Liver (tissue), 8 donors: ENCODE measurements at regions not wholly inside any gene's neighbourhood (a gene's known extent, or its start where the extent isn't known, plus 50 kb on each side); places are given as distances from the start of the nearest gene placed in this dataset.

Experiments used
- DNase-seq: peaks from one replicate; pipeline ENCODE4 v3.0.0-alpha.2; 2017; ENCODE audit warnings: low spot score
- H3K27ac ChIP-seq, 2 donors: one replicate each; pipeline ENCODE4 v1.7.0; 2013; ENCODE audit warnings: inconsistent platforms in 2 of 2, low read length in 2 of 2, control low read depth in 1 of 2, low read depth in 1 of 2, mild to moderate bottlenecking in 1 of 2
- H3K27me3 ChIP-seq, 4 donors: one replicate each; pipeline versions ENCODE4 v1.6.1 to v1.7.0; 2013; ENCODE audit warnings: low read length in 3 of 4, inconsistent platforms in 1 of 4, mild to moderate bottlenecking in 1 of 4, moderate library complexity in 1 of 4; ENCODE audit not compliant: control insufficient read depth in 4 of 4, insufficient read depth in 4 of 4
- H3K36me3 ChIP-seq, 4 donors: one replicate each; pipeline versions ENCODE4 v1.6.1 to v1.7.0; 2013; ENCODE audit warnings: low read length in 3 of 4, mild to moderate bottlenecking in 3 of 4, low read depth in 1 of 4, moderate library complexity in 1 of 4; ENCODE audit not compliant: control insufficient read depth in 4 of 4, insufficient read depth in 3 of 4
- H3K4me1 ChIP-seq, 4 donors: one replicate each; pipeline versions ENCODE4 v1.6.1 to v1.7.0; 2013; ENCODE audit warnings: low read length in 3 of 4, mild to moderate bottlenecking in 3 of 4, moderate library complexity in 1 of 4; ENCODE audit not compliant: control insufficient read depth in 4 of 4, insufficient read depth in 4 of 4
- H3K4me3 ChIP-seq, 3 donors: one replicate each; pipeline versions ENCODE4 v1.6.1 to v1.7.0; 2013; ENCODE audit warnings: low read length in 3 of 3, control low read depth in 1 of 3, low read depth in 1 of 3, mild to moderate bottlenecking in 1 of 3
- H3K9ac ChIP-seq, 2 donors: one replicate each; pipeline ENCODE4 v1.7.0; 2013; ENCODE audit warnings: low read length in 2 of 2, mild to moderate bottlenecking in 2 of 2, moderate library complexity in 2 of 2, control low read depth in 1 of 2, low read depth in 1 of 2
- H3K9me3 ChIP-seq, 4 donors: one replicate each; pipeline versions ENCODE4 v1.6.1 to v1.7.0; 2013; ENCODE audit warnings: low read length in 3 of 4; ENCODE audit not compliant: control insufficient read depth in 4 of 4
- EGR1 ChIP-seq, 2 donors: IDR thresholded peaks; 2 replicates each; pipeline ENCODE4 v1.6.1; 2016 to 2018; ENCODE audit warnings: antibody characterized with exemption in 2 of 2, low read depth in 2 of 2
- FOXA1 ChIP-seq: IDR thresholded peaks from 2 replicates; pipeline ENCODE4 v1.6.1; 2016; ENCODE audit warnings: antibody characterized with exemption
- FOXA2 ChIP-seq: IDR thresholded peaks from 2 replicates; pipeline ENCODE4 v1.6.1; 2016; ENCODE audit warnings: antibody characterized with exemption
- GABPA ChIP-seq, 2 donors: IDR thresholded peaks in 1 of 2; conservative IDR thresholded peaks in 1 of 2; 2 replicates each; pipeline ENCODE4 v1.6.1; 2016; ENCODE audit warnings: antibody characterized with exemption in 2 of 2, mild to moderate bottlenecking in 1 of 2, moderate library complexity in 1 of 2
- HNF4A ChIP-seq, 2 donors: conservative IDR thresholded peaks; 2 replicates each; pipeline ENCODE4 v1.6.1; 2016; ENCODE audit warnings: antibody characterized with exemption in 2 of 2, mild to moderate bottlenecking in 2 of 2
- JUND ChIP-seq, 2 donors: IDR thresholded peaks; 2 replicates each; pipeline ENCODE4 v1.6.1; 2016; ENCODE audit warnings: antibody characterized with exemption in 2 of 2
- NR2F2 ChIP-seq: IDR thresholded peaks from 2 replicates; pipeline ENCODE4 v1.6.1; 2016; ENCODE audit warnings: antibody characterized with exemption
- RAD21 ChIP-seq, 2 donors: IDR thresholded peaks; 2 replicates each; pipeline ENCODE4 v1.6.1; 2016; ENCODE audit warnings: antibody characterized with exemption in 2 of 2, mild to moderate bottlenecking in 2 of 2
- SP1 ChIP-seq: IDR thresholded peaks from 2 replicates; pipeline ENCODE4 v1.6.1; 2018; ENCODE audit warnings: antibody characterized with exemption, mild to moderate bottlenecking
- TAF1 ChIP-seq: conservative IDR thresholded peaks from 2 replicates; pipeline ENCODE4 v1.6.1; 2016; ENCODE audit warnings: antibody characterized with exemption, mild to moderate bottlenecking
- YY1 ChIP-seq: IDR thresholded peaks from 2 replicates; pipeline ENCODE4 v1.6.1; 2016; ENCODE audit warnings: antibody characterized with exemption, mild to moderate bottlenecking
- whole genome bisulfite sequencing: extraction: QIAGEN DNeasy Blood & Tissue Kit; methylation state at CpG from one replicate; pipeline ENCODE4 v1.1.7; 2013; 5-methylcytosine and 5-hydroxymethylcytosine counted together
- TF ChIP-seq, protein P1 (sequence below): IDR thresholded peaks from 2 replicates; pipeline ENCODE4 v1.6.1; 2016; ENCODE audit warnings: antibody characterized with exemption, mild to moderate bottlenecking
- TF ChIP-seq, protein P2 (sequence below): IDR thresholded peaks from 2 replicates; pipeline ENCODE4 v1.6.1; 2016; ENCODE audit warnings: antibody characterized with exemption
- TF ChIP-seq, protein P3 (sequence below): fragments of 150-350 bp; IDR thresholded peaks from 2 replicates; pipeline ENCODE4 v1.5.1; 2017; ENCODE audit warnings: improper control_type of control experiment, low read depth, low read length; ENCODE audit not compliant: missing input control
- TF ChIP-seq, protein P4 (sequence below): IDR thresholded peaks from 2 replicates; pipeline ENCODE4 v1.6.1; 2016; ENCODE audit warnings: antibody characterized with exemption
- donor health status: healthy.
- donor health status: healthy.
- donor health status: healthy.
- donor health status: healthy.
- donor health status: healthy.

DNA sequence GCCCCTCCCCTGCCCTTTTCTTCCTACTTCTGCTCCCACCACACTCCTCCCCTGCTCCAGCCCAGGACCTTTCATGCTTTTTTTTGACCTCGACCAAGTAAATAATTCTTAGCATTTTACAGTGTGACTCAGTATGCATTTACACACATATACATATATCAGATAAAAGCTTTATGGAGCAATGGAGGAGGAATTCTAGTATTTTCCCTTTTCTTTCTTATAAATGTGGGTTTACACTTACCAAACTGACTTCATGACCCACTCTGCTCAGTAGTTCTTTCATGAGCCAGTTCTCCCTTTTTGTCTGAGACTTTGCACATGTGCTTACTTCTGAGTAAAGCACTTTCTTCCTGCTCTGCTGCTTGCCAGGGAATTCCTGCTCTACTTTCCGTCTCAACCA is 111.8 kb upstream of the H2AZ1 start:
- Histone ChIP-seq H3K27me3 (peaks cover 0 to 6% (median 0%) of the 10 kb centered on the region in 4 donors), H3K4me1 (no peaks in the 10 kb centered on the region), H3K4me3 (no peak overlapping the region), H3K9ac (no peak overlapping the region), H3K9me3 (no peaks in the 10 kb centered on the region), H3K36me3 (no peaks in the 10 kb centered on the region), H3K27ac (no peak overlapping the region)
- DNase-seq, result no peak
- 68% methylated on average over 2 of the region's 2 CpGs for WGBS
- TF ChIP-seq FOXA1 (no peak), JUND (IDR thresholded peaks at IDR 0.05) (no peak), EGR1 (IDR thresholded peaks at IDR 0.05; ENCODE audit: low read depth in 2 of 2) (no peak), RAD21 (IDR thresholded peaks at IDR 0.05) (no peak), GABPA (IDR thresholded peaks at IDR 0.05 in 1 of 2, conservative IDR thresholded peaks at IDR 0.05 in 1 of 2) (no peak), HNF4A (conservative IDR thresholded peaks at IDR 0.05) (no peak), FOXA2 (no peak), TAF1 (no peak), SP1 (no peak), YY1 (no peak), NR2F2 (no peak)
- TF ChIP-seq, protein P1, sequence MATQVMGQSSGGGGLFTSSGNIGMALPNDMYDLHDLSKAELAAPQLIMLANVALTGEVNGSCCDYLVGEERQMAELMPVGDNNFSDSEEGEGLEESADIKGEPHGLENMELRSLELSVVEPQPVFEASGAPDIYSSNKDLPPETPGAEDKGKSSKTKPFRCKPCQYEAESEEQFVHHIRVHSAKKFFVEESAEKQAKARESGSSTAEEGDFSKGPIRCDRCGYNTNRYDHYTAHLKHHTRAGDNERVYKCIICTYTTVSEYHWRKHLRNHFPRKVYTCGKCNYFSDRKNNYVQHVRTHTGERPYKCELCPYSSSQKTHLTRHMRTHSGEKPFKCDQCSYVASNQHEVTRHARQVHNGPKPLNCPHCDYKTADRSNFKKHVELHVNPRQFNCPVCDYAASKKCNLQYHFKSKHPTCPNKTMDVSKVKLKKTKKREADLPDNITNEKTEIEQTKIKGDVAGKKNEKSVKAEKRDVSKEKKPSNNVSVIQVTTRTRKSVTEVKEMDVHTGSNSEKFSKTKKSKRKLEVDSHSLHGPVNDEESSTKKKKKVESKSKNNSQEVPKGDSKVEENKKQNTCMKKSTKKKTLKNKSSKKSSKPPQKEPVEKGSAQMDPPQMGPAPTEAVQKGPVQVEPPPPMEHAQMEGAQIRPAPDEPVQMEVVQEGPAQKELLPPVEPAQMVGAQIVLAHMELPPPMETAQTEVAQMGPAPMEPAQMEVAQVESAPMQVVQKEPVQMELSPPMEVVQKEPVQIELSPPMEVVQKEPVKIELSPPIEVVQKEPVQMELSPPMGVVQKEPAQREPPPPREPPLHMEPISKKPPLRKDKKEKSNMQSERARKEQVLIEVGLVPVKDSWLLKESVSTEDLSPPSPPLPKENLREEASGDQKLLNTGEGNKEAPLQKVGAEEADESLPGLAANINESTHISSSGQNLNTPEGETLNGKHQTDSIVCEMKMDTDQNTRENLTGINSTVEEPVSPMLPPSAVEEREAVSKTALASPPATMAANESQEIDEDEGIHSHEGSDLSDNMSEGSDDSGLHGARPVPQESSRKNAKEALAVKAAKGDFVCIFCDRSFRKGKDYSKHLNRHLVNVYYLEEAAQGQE, result no peak
- TF ChIP-seq, protein P2, sequence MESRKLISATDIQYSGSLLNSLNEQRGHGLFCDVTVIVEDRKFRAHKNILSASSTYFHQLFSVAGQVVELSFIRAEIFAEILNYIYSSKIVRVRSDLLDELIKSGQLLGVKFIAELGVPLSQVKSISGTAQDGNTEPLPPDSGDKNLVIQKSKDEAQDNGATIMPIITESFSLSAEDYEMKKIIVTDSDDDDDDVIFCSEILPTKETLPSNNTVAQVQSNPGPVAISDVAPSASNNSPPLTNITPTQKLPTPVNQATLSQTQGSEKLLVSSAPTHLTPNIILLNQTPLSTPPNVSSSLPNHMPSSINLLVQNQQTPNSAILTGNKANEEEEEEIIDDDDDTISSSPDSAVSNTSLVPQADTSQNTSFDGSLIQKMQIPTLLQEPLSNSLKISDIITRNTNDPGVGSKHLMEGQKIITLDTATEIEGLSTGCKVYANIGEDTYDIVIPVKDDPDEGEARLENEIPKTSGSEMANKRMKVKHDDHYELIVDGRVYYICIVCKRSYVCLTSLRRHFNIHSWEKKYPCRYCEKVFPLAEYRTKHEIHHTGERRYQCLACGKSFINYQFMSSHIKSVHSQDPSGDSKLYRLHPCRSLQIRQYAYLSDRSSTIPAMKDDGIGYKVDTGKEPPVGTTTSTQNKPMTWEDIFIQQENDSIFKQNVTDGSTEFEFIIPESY, result no peak
- TF ChIP-seq, protein P3, sequence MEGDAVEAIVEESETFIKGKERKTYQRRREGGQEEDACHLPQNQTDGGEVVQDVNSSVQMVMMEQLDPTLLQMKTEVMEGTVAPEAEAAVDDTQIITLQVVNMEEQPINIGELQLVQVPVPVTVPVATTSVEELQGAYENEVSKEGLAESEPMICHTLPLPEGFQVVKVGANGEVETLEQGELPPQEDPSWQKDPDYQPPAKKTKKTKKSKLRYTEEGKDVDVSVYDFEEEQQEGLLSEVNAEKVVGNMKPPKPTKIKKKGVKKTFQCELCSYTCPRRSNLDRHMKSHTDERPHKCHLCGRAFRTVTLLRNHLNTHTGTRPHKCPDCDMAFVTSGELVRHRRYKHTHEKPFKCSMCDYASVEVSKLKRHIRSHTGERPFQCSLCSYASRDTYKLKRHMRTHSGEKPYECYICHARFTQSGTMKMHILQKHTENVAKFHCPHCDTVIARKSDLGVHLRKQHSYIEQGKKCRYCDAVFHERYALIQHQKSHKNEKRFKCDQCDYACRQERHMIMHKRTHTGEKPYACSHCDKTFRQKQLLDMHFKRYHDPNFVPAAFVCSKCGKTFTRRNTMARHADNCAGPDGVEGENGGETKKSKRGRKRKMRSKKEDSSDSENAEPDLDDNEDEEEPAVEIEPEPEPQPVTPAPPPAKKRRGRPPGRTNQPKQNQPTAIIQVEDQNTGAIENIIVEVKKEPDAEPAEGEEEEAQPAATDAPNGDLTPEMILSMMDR, result no peak
- TF ChIP-seq, protein P4, sequence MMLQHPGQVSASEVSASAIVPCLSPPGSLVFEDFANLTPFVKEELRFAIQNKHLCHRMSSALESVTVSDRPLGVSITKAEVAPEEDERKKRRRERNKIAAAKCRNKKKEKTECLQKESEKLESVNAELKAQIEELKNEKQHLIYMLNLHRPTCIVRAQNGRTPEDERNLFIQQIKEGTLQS, result no peak

DNA sequence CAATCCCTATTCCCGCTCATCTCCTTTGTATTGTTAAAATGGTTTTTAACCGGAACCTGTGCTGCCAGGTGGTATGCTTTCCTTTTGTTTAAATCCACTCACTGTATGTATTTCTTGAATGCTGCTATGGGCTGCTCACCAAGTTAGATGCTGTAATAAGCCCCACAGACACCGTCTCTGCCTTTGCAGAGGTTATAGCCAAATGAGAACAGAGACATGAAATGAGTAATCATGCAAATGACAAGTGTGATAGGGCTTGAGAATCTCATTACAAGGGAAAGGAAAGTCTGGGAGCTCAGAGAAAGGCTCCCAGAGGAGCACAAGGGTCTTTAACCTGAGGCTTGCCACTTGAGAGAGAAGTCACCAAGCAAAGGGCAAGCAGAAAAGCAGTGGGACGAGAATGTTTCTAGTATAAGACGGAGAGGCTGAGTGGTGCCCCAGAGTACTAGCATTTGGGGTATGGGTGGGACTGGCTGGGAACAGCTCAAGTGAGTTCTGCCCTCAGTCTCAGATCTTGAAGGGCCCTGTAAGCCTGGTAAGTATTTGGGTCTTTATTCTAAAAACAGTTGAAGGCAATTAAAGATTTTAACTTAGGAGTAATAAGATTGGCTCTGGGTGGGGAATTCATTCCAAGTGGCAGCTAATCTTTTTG is 110.8 kb upstream of the H2AZ1 start:
- WGBS, result 88% methylated on average over 5 of the region's 5 CpGs

More for the DNA sequence above, 110.8 kb upstream of the H2AZ1 start:
- H3K27ac ChIP-seq, result no peak overlapping the region
- no peaks in the 10 kb centered on the region for H3K36me3 ChIP-seq
- no peaks in the 10 kb centered on the region for H3K9me3 ChIP-seq
- no peaks in the 10 kb centered on the region for H3K4me1 ChIP-seq
- no peak overlapping the region for H3K4me3 ChIP-seq
- H3K9ac ChIP-seq, result no peak overlapping the region
- H3K27me3 ChIP-seq, result peaks cover 0 to 6% (median 0%) of the 10 kb centered on the region in 4 donors
- no peak for DNase-seq
- no peak for TF ChIP-seq FOXA1
